HG03060 (cell line): ENCODE measurements at regions not wholly inside any gene's neighbourhood (a gene's known extent, or its start where the extent isn't known, plus 50 kb on each side); places are given as distances from the start of the nearest gene placed in this dataset.
"Not testable (repeated sequence)": the region's sequence is repeated elsewhere in the genome, so short reads cannot be mapped to it uniquely, and the experiment has no call there.

Experiments used
- ATAC-seq: cut with Tn5 transposase; IDR thresholded peaks from one replicate; pipeline ENCODE4 v1.9.1; 2021; ENCODE audit warnings: low read depth, moderate number of reproducible peaks; ENCODE audit not compliant: unreplicated experiment

- ATAC-seq, result no peak
These were observed 392.4 kb downstream of the TECRL start for GRCh38 chr4:64016893-64017292.

- ATAC-seq, result no peak
These were observed 394.6 kb downstream of the TECRL start for GRCh38 chr4:64014647-64015046.

GRCh38 chr4:64001229-64001898, 407.9 kb downstream of the TECRL start:
- no peak for ATAC-seq

GRCh38 chr4:64000241-64000640, 409.0 kb downstream of the TECRL start:
- ATAC-seq, result no peak

- ATAC-seq, result no peak
These were observed 423.0 kb downstream of the TECRL start for GRCh38 chr4:63986253-63986652.

DNA sequence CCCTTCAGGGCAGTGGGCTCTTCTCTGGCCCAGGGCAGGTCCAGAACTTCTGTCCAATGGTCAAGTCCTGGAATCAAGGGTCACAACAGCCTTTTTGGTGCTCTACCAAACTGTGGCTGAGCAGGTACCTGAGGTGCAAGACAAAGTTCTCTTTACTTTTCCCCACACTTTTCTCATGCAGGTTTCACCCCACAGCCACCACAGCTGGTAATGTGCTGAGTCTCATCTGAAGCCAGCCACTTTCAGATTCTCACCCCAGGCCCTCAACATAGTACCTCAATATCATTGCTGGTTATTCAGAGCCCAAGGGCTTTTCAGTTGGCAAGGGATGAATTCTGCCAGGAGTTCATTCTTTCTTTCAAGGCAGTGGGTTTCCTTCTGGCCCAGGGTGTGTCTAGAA, 426.0 kb downstream of the TECRL start:
- ATAC-seq, result no peak

DNA sequence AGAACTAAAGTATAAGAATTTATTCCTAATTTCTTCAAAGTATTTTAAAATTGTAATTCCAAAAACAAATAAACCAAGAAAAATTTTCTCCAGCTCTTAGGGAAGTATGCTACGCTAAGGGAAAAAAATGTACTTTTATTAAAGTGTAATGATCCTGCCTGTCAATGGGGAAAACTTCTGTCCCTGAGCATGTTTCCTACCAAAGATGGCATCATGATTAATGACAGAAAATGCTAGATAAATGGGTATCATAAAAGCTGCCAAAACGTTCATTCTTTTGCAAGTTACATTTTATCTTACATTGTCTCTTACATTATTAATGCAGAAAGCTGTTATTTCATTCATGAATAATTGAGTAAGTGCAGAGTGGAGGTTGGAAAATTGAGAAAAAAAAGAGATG, 443.4 kb downstream of the TECRL start:
- no peak for ATAC-seq

GRCh38 chr4:63942706-63943286, 466.5 kb downstream of the TECRL start:
- ATAC-seq, result not testable (repeated sequence)

- no peak for ATAC-seq
These were observed 471.3 kb downstream of the TECRL start for GRCh38 chr4:63937961-63938360.

- ATAC-seq, result no peak
These were observed 487.1 kb downstream of the TECRL start for GRCh38 chr4:63922146-63922545.

DNA sequence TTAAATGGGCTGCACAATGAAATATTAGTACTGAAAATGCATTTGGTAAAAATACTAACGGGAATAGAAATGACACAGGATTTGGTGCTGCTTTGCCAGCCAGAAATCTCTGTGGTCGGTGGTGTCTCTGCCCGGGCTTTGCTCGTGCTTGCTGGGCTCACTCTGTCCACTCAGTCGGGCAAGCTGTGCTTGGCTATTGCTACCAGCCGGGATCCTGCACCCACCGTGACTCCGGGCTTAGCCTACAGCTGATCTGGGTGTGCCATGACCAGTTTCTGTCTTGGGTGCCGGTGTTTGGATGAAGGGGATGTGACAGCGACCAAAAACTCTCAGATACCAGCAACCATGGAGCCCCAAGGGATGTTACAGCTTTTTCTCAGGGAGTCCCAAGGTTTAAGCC, 487.7 kb downstream of the TECRL start:
- no peak for ATAC-seq

DNA sequence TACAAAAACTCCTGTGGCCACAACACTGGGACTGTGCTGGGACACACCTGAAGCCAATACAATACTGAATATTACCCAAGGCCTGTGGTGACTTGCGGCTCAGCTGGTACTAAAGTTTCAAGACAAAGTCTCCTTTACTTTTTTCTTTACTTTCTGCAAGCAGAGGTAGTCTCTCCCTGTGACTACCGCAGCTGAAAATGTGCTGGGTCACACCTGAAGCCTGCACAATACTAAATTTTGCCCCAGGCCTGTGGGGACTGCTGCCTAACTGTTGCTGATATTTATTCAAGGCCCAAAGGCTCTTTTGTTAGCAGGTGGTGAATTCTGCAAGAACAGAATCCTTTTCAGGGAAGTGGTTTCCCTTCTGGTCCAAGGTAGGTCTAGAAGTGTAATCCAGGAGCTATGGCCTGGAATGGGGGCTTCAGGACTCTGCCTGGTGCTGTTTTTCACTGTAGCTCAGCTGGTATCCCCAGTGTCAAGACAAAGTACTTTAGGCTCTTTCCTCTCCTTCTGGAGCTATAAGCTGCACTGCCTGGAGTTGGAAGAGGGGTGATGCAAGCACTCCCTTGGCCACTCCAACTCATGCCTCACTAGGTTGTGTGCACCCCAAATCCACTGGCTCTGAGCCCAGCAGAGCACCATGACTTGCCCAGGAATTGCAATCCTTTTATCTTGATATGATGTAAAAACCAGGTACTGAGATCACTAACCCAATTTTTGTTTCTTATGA, 489.4 kb downstream of the TECRL start:
- ATAC-seq, result no peak

GRCh38 chr4:63906660-63907183, 502.5 kb downstream of the TECRL start:
- no peak for ATAC-seq

DNA sequence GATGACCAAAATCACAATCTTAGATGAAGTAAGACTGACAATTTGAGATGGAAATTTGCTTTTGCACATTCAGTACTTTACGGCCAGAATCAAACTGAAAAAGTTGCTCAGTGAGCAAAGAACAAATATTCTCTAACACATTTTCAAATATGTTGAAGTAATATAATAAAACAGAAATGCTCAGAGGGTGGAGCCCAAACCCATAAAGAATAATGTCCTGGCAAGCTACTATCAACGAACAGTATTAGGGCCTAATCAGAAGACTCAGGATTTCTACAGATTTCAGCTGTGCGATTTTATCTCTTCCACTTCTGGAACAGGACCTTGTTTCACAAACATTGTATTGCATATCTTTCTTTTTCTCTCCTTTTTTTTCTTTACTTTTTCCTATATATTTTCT, 505.0 kb downstream of the TECRL start:
- no peak for ATAC-seq

- ATAC-seq, result no peak
These were observed 507.9 kb downstream of the TECRL start for GRCh38 chr4:63901304-63901703.

GRCh38 chr4:63898961-63899360, 510.3 kb downstream of the TECRL start:
- ATAC-seq, result no peak

GRCh38 chr4:63894161-63894560, 515.1 kb downstream of the TECRL start:
- ATAC-seq, result no peak

DNA sequence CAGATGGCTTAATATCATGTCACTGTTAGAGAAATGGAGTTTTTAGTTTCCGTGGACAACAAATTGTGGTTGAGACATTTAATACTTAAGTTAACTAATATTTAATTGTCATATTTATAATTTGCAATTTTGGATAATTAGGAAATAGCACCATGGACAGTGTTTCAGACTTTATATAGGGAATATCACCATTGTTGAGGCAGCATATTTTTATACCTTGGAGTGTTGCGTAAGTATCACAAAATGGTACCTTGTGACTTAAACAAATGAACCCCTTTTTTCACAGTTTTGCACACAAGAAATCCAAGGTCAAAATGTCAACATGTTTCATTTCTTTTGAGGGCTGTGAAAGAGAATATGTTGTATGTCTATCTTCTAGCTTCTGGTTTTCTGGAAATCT, 539.9 kb downstream of the TECRL start:
- ATAC-seq, result no peak

- no peak for ATAC-seq
These were observed 557.8 kb downstream of the TECRL start for GRCh38 chr4:63851496-63851895.

DNA sequence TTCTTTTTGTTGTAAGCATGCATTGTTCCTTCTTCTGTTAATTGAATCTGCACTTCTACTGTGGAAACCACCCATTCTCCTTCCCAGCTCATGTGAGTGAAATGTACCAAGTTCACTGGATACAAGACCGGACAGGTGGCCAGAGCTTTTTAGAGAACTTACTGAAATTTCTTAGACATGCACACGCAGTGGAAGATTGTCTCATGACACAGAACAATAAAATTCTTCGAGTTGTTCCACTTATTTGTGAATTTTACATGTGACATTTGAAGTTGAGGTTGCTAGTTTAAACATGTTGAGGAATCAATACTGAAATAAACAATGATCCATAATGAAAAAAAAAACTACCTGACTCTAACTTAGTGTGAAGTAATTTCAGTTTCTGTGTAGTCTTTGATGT, 568.0 kb downstream of the TECRL start:
- no peak for ATAC-seq

DNA sequence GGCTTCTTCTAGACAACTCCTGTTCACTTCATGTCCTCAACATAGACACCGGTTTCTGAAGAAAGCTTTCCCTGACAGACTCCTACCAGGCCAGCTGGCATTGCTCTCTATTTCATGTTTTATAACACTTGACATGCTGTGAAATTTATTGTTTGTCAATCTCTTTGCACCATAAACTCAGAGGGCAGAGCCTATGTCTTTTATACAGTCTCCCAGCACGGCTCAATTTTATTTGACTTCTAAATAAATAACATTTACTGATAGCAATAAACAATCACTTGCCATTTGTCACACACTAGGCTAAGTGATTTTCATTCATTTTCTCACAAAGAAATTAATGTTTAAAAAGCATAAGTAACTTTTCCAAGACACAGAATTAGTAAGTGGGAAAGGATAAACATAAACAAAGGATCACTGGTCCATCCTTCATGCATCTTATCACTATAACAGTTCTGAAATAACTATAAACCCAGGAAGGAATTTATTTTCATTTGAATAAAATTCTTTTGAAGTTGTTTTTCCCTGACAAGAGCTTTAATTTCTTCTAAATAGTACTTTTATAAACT, 577.6 kb downstream of the TECRL start:
- ATAC-seq, result no peak
